Neural cell (in vitro differentiated cells): ENCODE measurements at regions not wholly inside any gene's neighbourhood (a gene's known extent, or its start where the extent isn't known, plus 50 kb on each side); places are given as distances from the start of the nearest gene placed in this dataset.

ENCODE experiments used
- CTCF ChIP-seq: fragments of 450-650 bp; IDR thresholded peaks from 2 replicates; pipeline ENCODE4 v1.5.1; 2014; ENCODE audit warnings: antibody characterized with exemption, mild to moderate bottlenecking, moderate library complexity; ENCODE audit not compliant: poor library complexity, severe bottlenecking
- POLR2AphosphoS5 ChIP-seq: IDR thresholded peaks from 2 replicates; pipeline ENCODE4 v1.6.1; 2012
- RAD21 ChIP-seq: fragments of 450-650 bp; conservative IDR thresholded peaks from 2 replicates; pipeline ENCODE4 v1.6.1; 2014; ENCODE audit warnings: antibody characterized with exemption, mild to moderate bottlenecking, moderate library complexity

- no peak for TF ChIP-seq CTCF
- TF ChIP-seq POLR2AphosphoS5 = no peak
- TF ChIP-seq RAD21 = no peak
Measured at GRCh38 chr7:131066635-131067034, 261.0 kb upstream of the MKLN1 start.
